HCEC 1CT (cell line): ENCODE measurements at regions not wholly inside any gene's neighbourhood (a gene's known extent, or its start where the extent isn't known, plus 50 kb on each side); places are given as distances from the start of the nearest gene placed in this dataset.
A peak's percentile ranks its signal among the peaks of the same experiment; 100 is the strongest.
"Not testable (repeated sequence)": the region's sequence is repeated elsewhere in the genome, so short reads cannot be mapped to it uniquely, and the experiment has no call there.

ENCODE experiments used
- DNase-seq: peaks from one replicate; pipeline ENCODE4 v3.0.0-alpha.2; 2017

- no peak for DNase-seq
Measured at GRCh38 chr6:125549202-125549884, 200.1 kb upstream of the HEY2 start.

GRCh38 chr6:125550892-125551291 is 198.5 kb upstream of the HEY2 start:
- DNase-seq = no peak

- DNase-seq = no peak
Measured at GRCh38 chr6:125552819-125553218, 196.6 kb upstream of the HEY2 start.

- no peak for DNase-seq
Measured at GRCh38 chr6:125554456-125554855, 195.0 kb upstream of the HEY2 start.

GRCh38 chr6:125558241-125558843 is 191.1 kb upstream of the HEY2 start:
- DNase-seq = no peak

GRCh38 chr6:125558907-125559306 is 190.5 kb upstream of the HEY2 start:
- DNase-seq = no peak

GRCh38 chr6:125562156-125562555 is 187.3 kb upstream of the HEY2 start:
- no peak for DNase-seq

GRCh38 chr6:125564941-125565340 is 184.5 kb upstream of the HEY2 start:
- DNase-seq = no peak

- DNase-seq = no peak
Measured at GRCh38 chr6:125567407-125567806, 182.0 kb upstream of the HEY2 start.

- DNase-seq = no peak
Measured at GRCh38 chr6:125568609-125569008, 180.8 kb upstream of the HEY2 start.

GRCh38 chr6:125570526-125570925 is 178.9 kb upstream of the HEY2 start:
- no peak for DNase-seq

GRCh38 chr6:125571207-125571755 is 178.2 kb upstream of the HEY2 start:
- DNase-seq = no peak

GRCh38 chr6:125574604-125575003 is 174.8 kb upstream of the HEY2 start:
- DNase-seq = no peak

- no peak for DNase-seq
Measured at GRCh38 chr6:125577124-125577662, 172.2 kb upstream of the HEY2 start.

- peak; percentile 1 for DNase-seq
Measured at GRCh38 chr6:125584468-125584939, 164.9 kb upstream of the HEY2 start.

GRCh38 chr6:125585470-125585869 is 164.0 kb upstream of the HEY2 start:
- DNase-seq = no peak

- DNase-seq = peak; percentile 17
Measured at GRCh38 chr6:125586074-125586473, 163.4 kb upstream of the HEY2 start.

- DNase-seq = no peak
Measured at GRCh38 chr6:125586605-125587004, 162.8 kb upstream of the HEY2 start.

GRCh38 chr6:125587666-125588632 is 161.5 kb upstream of the HEY2 start:
- no peak for DNase-seq

- DNase-seq = not testable (repeated sequence)
Measured at GRCh38 chr6:125591796-125592195, 157.6 kb upstream of the HEY2 start.

GRCh38 chr6:125593746-125594145 is 155.7 kb upstream of the HEY2 start:
- no peak for DNase-seq

- DNase-seq = no peak
Measured at GRCh38 chr6:125596020-125596419, 153.4 kb upstream of the HEY2 start.
